ENCODE measurements at regions not wholly inside any gene's neighbourhood (a gene's known extent, or its start where the extent isn't known, plus 50 kb on each side); places are given as distances from the start of the nearest gene placed in this dataset.

- TF ChIP-seq CTCF (IDR thresholded peaks at IDR 0.05) (no peak), POLR2A (IDR thresholded peaks at IDR 0.05) (no peak)
These were observed 123.4 kb upstream of the STC2 start for GRCh38 chr5:173451651-173452050.
